ENCODE measurements at regions not wholly inside any gene's neighbourhood (a gene's known extent, or its start where the extent isn't known, plus 50 kb on each side); places are given as distances from the start of the nearest gene placed in this dataset.
"Not testable (repeated sequence)": the region's sequence is repeated elsewhere in the genome, so short reads cannot be mapped to it uniquely, and the experiment has no call there.

GRCh38 chr5:160479220-160479619 lies 57.6 kb downstream of the PTTG1 start:
- DNase-seq (ENCODE audit: low spot score) = no peak

- no peak for DNase-seq (ENCODE audit: low spot score)
Measured at GRCh38 chr5:160479926-160480325, 58.3 kb downstream of the PTTG1 start.

DNA sequence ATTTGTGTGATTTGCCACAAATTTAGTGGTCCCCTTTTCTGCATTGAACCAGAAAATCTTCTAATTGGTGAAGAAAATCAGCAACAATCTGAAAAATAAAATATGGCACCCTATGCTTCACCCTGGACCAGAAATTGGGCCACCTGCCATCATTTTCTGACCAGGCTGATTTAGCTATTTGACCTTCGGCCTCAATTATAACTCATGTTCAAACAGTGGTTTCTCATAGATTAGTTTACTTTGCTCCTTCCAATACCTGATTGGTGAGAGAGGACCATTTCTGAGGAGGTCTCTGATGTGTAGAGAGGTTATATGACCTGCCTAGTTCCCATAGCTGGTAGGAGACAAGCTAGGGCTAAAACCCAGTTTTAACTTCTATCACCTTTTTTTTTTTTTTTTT lies 59.0 kb downstream of the PTTG1 start:
- DNase-seq (ENCODE audit: low spot score) = no peak

- no peak for DNase-seq (ENCODE audit: low spot score)
Measured at GRCh38 chr5:160484678-160485077, 63.0 kb downstream of the PTTG1 start.

GRCh38 chr5:160485364-160485969 lies 63.8 kb downstream of the PTTG1 start:
- no peak for DNase-seq (ENCODE audit: low spot score)

GRCh38 chr5:160486573-160486972 lies 64.9 kb downstream of the PTTG1 start:
- DNase-seq (ENCODE audit: low spot score) = no peak

- DNase-seq (ENCODE audit: low spot score) = no peak
Measured at GRCh38 chr5:160488394-160489325, 67.0 kb downstream of the PTTG1 start.

DNA sequence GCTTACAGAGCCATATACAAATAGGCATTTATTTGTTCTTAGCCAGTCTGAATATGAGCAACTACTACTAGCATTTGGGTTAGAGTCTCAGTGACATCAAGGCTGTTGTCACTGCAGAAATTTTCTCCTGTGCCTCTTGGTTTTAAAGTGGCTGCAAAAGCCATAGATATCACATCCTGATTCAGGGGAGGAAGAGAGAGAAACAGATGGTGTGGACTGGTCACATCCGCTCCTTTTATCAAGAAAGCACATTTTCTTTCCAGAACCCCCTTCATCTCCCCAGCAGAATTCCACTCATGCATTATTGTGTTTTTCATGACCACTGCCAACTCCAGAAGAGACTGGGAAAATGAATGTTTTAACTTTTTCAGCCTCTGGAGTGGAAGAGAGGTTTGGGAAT lies 69.8 kb downstream of the PTTG1 start:
- DNase-seq (ENCODE audit: low spot score) = no peak

DNA sequence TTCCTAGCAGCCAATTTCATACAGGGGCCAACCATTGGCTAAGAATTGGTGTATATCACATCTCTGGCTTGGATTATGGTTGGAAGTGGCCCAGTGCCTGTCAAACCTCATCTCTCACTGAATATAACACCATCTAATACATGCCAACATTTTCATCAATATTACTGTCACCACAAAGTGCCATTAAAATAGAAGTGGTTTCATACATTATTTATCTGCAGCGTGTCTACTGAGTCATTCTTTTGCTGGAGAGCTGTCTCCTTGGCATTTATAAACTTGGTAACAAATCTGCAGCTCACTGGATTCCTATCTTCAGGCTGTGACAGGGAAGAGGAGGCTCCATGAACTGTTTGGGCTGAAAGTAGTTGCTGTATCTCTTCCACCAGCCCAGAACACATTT lies 70.9 kb downstream of the PTTG1 start:
- no peak for DNase-seq (ENCODE audit: low spot score)

- no peak for DNase-seq (ENCODE audit: low spot score)
Measured at GRCh38 chr5:160493806-160494338, 72.2 kb downstream of the PTTG1 start.

- no peak for DNase-seq (ENCODE audit: low spot score)
Measured at GRCh38 chr5:160494451-160494850, 72.8 kb downstream of the PTTG1 start.

DNA sequence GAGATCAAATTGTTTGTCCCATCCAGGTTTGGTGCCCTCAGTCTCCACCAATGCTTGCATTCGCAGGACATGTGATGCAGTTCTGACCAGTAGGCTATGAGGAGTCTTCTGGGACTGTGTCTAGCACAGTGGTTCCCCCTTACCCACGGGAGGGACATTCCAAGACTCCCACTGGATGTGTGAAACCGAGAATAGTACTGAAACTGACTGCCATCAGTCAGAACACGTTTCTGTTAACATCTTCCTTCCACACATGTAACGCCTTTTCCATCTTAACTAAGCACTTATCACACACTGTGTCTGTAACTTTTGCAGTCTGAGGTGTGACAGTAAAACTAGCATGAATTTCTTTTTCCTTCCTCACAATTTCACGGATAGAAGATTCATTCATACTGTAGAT lies 74.7 kb downstream of the PTTG1 start:
- no peak for DNase-seq (ENCODE audit: low spot score)

- no peak for DNase-seq (ENCODE audit: low spot score)
Measured at GRCh38 chr5:160496784-160497183, 75.1 kb downstream of the PTTG1 start.

DNA sequence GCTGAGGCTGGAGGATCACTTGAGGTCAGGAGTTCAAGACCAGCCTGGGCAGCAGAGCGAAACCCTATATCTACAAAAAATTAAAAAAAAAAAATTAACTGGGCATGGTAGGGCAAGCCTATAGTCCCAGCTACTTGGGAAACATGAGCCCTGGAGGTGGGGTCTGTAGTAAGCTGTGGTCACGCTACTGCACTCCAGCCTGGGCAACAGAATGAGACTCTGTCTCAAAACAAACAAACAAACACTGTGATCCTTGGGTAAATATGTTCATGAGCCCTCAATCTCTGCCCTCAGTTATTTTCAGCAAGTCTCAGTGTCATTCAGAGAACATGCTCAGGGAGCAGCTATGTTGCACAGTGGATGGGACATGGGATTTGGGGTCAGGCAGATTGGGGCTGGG lies 76.2 kb downstream of the PTTG1 start:
- no peak for DNase-seq (ENCODE audit: low spot score)

DNA sequence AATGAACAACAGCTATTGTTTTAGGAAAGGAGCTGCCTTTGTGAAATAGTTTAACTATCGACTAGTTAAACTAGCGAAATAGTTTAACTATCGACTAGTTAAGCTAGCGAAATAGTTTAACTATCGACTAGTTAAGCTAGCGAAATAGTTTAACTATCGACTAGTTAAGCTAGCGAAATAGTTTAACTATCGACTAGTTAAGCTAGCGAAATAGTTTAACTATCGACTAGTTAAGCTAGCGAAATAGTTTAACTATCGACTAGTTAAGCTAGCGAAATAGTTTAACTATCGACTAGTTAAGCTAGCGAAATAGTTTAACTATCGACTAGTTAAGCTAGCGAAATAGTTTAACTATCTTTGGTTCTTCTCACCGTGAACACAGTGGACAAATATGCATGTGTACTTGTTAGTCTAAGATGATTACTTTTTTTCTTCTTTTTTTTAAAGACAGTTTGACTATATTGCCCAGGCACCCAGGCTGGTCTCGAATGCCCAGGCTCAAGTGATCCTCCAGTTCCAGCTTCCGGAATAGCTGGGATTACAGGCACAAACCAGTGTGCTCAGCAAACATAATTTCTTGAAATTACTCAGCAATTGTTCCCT lies 76.9 kb downstream of the PTTG1 start:
- not testable (repeated sequence) for DNase-seq (ENCODE audit: low spot score)

DNA sequence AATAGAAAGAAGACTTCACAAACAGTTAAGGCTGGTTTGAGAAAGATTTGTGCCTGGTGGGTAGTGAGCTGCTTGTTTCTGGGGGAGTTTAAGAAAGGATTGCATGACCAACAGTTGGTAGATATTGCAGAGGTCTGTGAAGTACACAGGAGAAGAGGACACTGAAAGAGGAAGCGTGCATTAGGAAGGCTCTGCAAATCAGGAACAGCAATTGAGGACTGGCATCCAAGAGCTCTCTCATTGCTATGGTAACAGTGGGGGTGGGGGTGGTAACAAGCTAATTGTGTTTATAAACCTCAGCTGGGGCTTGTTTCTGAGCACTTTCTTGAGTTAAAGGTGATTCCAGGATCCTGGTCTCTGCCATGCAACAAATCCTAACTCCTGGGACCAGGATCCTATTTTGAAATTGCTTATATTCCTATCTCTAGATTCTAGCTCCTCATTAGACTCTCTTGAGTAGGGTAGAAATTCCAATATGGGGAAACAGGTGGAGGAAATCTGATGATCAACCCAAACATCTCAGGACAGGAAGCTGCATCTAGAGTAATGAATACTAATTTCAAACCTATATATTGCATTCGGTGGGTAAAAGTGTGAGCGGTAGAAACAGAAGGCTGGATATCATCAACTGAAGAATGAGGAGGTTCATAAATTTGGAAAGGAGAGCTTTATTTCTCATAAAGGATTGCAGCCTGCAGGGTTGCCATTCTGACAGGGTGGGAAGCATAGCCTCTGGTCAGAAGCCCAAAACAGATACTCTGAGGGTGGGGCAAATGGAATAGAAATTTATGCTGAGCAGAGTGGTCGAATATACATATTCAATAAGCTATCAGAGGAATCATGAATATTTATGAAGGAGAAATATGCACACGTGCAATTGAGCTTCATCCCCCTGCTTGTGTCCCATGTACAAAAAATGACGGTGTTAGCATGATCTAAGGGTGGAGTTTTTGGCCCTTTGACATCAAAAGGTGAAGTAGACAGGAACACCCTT lies 79.4 kb downstream of the PTTG1 start:
- no peak for DNase-seq (ENCODE audit: low spot score)

- DNase-seq (ENCODE audit: low spot score) = no peak
Measured at GRCh38 chr5:160504906-160505305, 83.3 kb downstream of the PTTG1 start.

DNA sequence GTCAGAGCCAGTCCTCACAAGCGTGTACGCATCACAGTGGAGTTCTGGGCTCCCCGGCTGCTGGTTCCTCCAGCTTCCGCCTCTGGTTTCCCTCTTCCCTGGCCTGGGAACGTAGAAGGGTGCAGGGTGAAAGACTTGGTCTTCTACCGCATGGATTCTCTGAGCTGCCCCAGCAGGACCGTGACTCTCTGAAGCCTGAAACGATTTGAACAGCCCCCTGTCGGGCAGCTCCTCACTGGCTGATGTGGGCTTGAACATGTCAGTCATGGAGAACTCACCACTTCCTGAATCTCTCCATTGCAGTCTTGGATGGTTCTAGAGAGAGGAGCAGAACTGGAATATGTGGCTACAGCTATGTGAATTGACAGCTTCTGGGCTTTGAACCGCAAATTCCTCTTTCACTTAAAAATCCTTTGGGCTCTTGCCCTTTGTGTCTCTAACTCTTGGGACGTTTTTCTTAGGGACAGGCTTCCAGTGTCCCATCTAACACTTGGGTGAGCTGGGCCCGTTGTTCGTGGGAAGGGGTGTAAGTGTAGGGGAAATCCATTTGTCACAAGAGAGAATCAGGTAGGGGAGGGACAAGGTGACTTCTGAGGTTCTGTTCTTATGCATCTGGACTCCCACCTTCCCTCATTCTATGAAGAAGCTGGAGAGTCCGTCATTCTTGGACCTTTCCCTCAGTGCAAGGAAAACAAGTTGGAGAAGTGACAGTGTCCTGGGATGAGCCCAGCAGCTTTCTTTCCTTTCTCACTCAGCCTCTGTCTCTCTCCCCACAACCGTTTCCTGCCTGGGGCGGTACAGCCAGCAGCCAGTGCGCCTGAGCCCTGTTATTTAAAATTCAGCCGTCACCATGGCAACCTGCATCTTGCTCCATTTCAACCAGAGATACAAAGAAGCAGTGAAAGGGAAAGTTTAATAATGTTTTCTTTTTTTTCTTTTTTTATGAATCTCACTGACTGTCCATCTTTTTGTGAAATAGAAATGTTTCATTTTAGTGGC lies 84.7 kb downstream of the PTTG1 start:
- DNase-seq (ENCODE audit: low spot score) = no peak

DNA sequence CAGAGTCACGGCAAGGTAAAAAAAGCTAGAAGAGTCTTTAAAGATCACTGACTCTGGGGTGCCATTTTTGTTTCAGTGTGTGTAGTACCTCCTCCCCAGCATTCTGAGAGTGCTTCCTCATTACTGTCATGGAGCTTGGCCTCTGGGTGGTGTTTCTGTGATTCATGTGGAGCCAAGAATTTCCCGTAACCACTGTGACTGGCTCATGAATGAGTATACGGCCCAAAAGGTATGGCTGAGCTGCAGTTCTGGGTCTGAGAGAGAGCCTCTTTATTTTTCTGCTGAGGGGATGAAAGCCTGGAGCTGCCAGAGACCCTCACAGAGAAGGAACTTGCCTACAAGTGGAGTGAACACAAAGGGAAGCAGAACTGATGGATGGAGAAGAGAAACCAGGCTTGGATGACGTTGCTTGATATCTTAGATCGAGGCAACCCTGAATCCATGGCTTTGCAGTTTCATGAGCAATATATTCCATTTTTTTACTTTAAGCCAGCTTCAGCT lies 85.6 kb downstream of the PTTG1 start:
- DNase-seq (ENCODE audit: low spot score) = peak; percentile 25

GRCh38 chr5:160508780-160509361 lies 87.2 kb downstream of the PTTG1 start:
- DNase-seq (ENCODE audit: low spot score) = peak; percentile 87
